ENCODE measurements at regions not wholly inside any gene's neighbourhood (a gene's known extent, or its start where the extent isn't known, plus 50 kb on each side); places are given as distances from the start of the nearest gene placed in this dataset.

GRCh38 chr16:86673090-86673955, 95.0 kb downstream of the FOXL1 start:
- no peak for ATAC-seq
- no peak for DNase-seq (ENCODE audit: low spot score in 2 of 2)
- H3K9me3 Mint-ChIP-seq = no peaks in the 10 kb centered on the region
- H3K36me3 Mint-ChIP-seq = no peaks in the 10 kb centered on the region
- H3K27ac Mint-ChIP-seq = no peak overlapping the region

GRCh38 chr16:86673956-86674453, 95.7 kb downstream of the FOXL1 start:
- Mint-ChIP-seq H3K9me3 (no peaks in the 10 kb centered on the region), H3K27ac (no peak overlapping the region), H3K36me3 (no peaks in the 10 kb centered on the region)
- DNase-seq (ENCODE audit: low spot score in 2 of 2) (no peak), ATAC-seq (no peak)

- DNase-seq (ENCODE audit: low spot score in 2 of 2) = no peak
- no peak for ATAC-seq
- Mint-ChIP-seq H3K27ac (no peak overlapping the region), H3K36me3 (no peaks in the 10 kb centered on the region), H3K9me3 (peaks cover 7 to 8% of the 10 kb centered on the region in 2 donors)
Measured at GRCh38 chr16:86676254-86676670, 97.9 kb downstream of the FOXL1 start.

GRCh38 chr16:86679490-86679889, 101.1 kb downstream of the FOXL1 start:
- DNase-seq (ENCODE audit: low spot score in 2 of 2) = no peak
- peaks cover 7 to 8% of the 10 kb centered on the region in 2 donors for H3K9me3 Mint-ChIP-seq

GRCh38 chr16:86680162-86680561, 101.8 kb downstream of the FOXL1 start:
- Mint-ChIP-seq H3K27ac (no peak overlapping the region), H3K9me3 (peaks cover 7 to 8% of the 10 kb centered on the region in 2 donors), H3K36me3 (no peaks in the 10 kb centered on the region)
- ATAC-seq = no peak
- no peak for DNase-seq (ENCODE audit: low spot score in 2 of 2)

More at GRCh38 chr16:86679490-86679889, 101.1 kb downstream of the FOXL1 start:
- Mint-ChIP-seq H3K36me3 (no peaks in the 10 kb centered on the region), H3K27ac (no peak overlapping the region)
- ATAC-seq = no peak

- Mint-ChIP-seq H3K36me3 (no peaks in the 10 kb centered on the region), H3K9me3 (peaks cover 7 to 8% of the 10 kb centered on the region in 2 donors), H3K27ac (no peak overlapping the region)
- DNase-seq (ENCODE audit: low spot score in 2 of 2) (no peak), ATAC-seq (no peak)
Measured at GRCh38 chr16:86680661-86681030, 102.3 kb downstream of the FOXL1 start.

GRCh38 chr16:86681031-86681756, 102.8 kb downstream of the FOXL1 start:
- Mint-ChIP-seq H3K27ac (no peak overlapping the region), H3K36me3 (no peaks in the 10 kb centered on the region), H3K9me3 (peaks cover 7 to 8% of the 10 kb centered on the region in 2 donors)
- ATAC-seq (no peak), DNase-seq (ENCODE audit: low spot score in 2 of 2) (no peak)

- H3K9me3 Mint-ChIP-seq = peaks cover 7 to 8% of the 10 kb centered on the region in 2 donors
Measured at GRCh38 chr16:86681757-86682106, 103.4 kb downstream of the FOXL1 start.

GRCh38 chr16:86682219-86682904, 104.0 kb downstream of the FOXL1 start:
- ATAC-seq = no peak
- Mint-ChIP-seq H3K9me3 (peaks cover 7 to 8% of the 10 kb centered on the region in 2 donors), H3K36me3 (no peaks in the 10 kb centered on the region), H3K27ac (no peak overlapping the region)
- DNase-seq (ENCODE audit: low spot score in 2 of 2) = no peak

More at GRCh38 chr16:86681757-86682106, 103.4 kb downstream of the FOXL1 start:
- ATAC-seq (no peak), DNase-seq (ENCODE audit: low spot score in 2 of 2) (no peak)
- Mint-ChIP-seq H3K36me3 (no peaks in the 10 kb centered on the region), H3K27ac (no peak overlapping the region)

GRCh38 chr16:86683441-86684194, 105.3 kb downstream of the FOXL1 start:
- H3K9me3 Mint-ChIP-seq = peaks cover 7 to 8% of the 10 kb centered on the region in 2 donors
- H3K27ac Mint-ChIP-seq = no peak overlapping the region
- no peaks in the 10 kb centered on the region for H3K36me3 Mint-ChIP-seq
- ATAC-seq = no peak
- DNase-seq (ENCODE audit: low spot score in 2 of 2) = no peak

- H3K27ac Mint-ChIP-seq = no peak overlapping the region
- no peaks in the 10 kb centered on the region for H3K9me3 Mint-ChIP-seq
- no peaks in the 10 kb centered on the region for H3K36me3 Mint-ChIP-seq
- ATAC-seq (no peak), DNase-seq (ENCODE audit: low spot score in 2 of 2) (no peak)
Measured at GRCh38 chr16:86685076-86685475, 106.7 kb downstream of the FOXL1 start.

- H3K36me3 Mint-ChIP-seq = no peaks in the 10 kb centered on the region
Measured at GRCh38 chr16:86690970-86691369, 112.6 kb downstream of the FOXL1 start.

GRCh38 chr16:86692426-86692825, 114.1 kb downstream of the FOXL1 start:
- no peak overlapping the region for H3K27ac Mint-ChIP-seq
- no peak for DNase-seq (ENCODE audit: low spot score in 2 of 2)
- no peaks in the 10 kb centered on the region for H3K9me3 Mint-ChIP-seq
- ATAC-seq = no peak
- H3K36me3 Mint-ChIP-seq = no peaks in the 10 kb centered on the region

More at GRCh38 chr16:86690970-86691369, 112.6 kb downstream of the FOXL1 start:
- ATAC-seq (no peak), DNase-seq (ENCODE audit: low spot score in 2 of 2) (no peak)
- Mint-ChIP-seq H3K9me3 (no peaks in the 10 kb centered on the region), H3K27ac (no peak overlapping the region)

- no peak for DNase-seq (ENCODE audit: low spot score in 2 of 2)
- no peaks in the 10 kb centered on the region for H3K36me3 Mint-ChIP-seq
- ATAC-seq = no peak
- H3K27ac Mint-ChIP-seq = no peak overlapping the region
- H3K9me3 Mint-ChIP-seq = no peaks in the 10 kb centered on the region
Measured at GRCh38 chr16:86693033-86693432, 114.7 kb downstream of the FOXL1 start.

- Mint-ChIP-seq H3K27ac (no peak overlapping the region), H3K9me3 (no peaks in the 10 kb centered on the region), H3K36me3 (no peaks in the 10 kb centered on the region)
- ATAC-seq = no peak
- no peak for DNase-seq (ENCODE audit: low spot score in 2 of 2)
Measured at GRCh38 chr16:86697715-86698114, 119.4 kb downstream of the FOXL1 start.

Data from activated naive CD4-positive, alpha-beta T cell treated with anti-CD3 and anti-CD28 coated beads, Interleukin-2, amount 50 U/mL, for 72 hours (primary cell).